HG03025 (cell line): ENCODE measurements at regions not wholly inside any gene's neighbourhood (a gene's known extent, or its start where the extent isn't known, plus 50 kb on each side); places are given as distances from the start of the nearest gene placed in this dataset.
"Not testable (repeated sequence)": the region's sequence is repeated elsewhere in the genome, so short reads cannot be mapped to it uniquely, and the experiment has no call there.

Source experiments
- ATAC-seq: cut with Tn5 transposase; IDR thresholded peaks from one replicate; pipeline ENCODE4 v1.9.1; 2021; ENCODE audit warnings: mild to moderate bottlenecking, moderate library complexity; ENCODE audit not compliant: unreplicated experiment, low FRiP score

- no peak for ATAC-seq
Measured at GRCh38 chr9:16052757-16053530, 500.1 kb downstream of the CCDC171 start.

DNA sequence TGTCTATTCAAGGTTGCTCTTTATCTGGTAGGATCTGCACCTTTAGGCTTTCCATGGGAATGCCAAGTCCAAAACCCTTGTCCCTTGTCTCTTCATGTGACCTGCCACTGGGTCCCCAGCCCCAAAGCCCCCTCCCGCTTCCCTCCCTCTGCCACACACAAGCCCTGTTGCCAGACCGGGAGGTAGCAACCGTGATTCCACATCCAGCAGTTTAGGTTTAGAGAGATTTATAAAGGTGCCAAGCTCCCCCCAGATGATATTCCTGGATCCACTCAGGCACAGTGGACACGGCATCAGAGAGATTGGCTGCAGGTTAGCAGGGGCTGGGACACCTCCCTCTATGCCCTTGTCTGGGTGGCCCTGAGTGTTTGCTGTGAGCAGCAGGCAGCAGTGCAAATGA lies 504.7 kb downstream of the CCDC171 start:
- no peak for ATAC-seq

- ATAC-seq: no peak
Measured at GRCh38 chr9:16058131-16058549, 505.3 kb downstream of the CCDC171 start.

DNA sequence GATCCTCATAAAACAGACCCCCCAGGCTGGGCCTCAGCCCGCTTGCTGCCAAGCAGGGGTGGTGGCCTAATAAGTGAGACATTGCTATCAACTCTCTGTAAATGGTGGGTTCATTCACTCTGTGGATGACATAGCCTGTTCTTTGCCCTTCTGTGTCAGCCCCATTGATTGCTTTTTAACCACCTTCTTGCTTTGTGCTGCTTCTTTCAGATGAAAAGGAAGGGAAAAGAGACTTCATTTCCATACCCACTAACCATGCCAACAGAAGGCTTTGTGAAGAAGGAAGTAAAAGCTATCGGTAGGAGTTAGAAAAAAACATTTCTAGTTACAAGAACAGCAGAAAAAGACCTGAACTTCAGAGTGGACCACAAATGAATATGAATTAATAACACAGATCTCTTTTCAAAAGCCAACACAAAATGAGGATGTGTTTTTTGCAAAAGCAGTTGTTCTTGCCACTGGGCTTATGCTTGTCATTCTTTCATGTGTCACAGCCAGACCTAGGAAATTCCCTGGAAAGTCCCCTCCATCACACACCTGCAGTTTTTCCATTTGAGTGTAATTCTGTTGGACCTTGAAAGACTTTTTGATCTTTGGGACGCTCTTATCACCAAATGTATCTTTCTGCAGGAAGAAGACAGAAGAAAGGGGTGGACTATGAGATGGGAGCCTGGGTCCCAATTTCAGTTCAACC lies 507.7 kb downstream of the CCDC171 start:
- no peak for ATAC-seq

DNA sequence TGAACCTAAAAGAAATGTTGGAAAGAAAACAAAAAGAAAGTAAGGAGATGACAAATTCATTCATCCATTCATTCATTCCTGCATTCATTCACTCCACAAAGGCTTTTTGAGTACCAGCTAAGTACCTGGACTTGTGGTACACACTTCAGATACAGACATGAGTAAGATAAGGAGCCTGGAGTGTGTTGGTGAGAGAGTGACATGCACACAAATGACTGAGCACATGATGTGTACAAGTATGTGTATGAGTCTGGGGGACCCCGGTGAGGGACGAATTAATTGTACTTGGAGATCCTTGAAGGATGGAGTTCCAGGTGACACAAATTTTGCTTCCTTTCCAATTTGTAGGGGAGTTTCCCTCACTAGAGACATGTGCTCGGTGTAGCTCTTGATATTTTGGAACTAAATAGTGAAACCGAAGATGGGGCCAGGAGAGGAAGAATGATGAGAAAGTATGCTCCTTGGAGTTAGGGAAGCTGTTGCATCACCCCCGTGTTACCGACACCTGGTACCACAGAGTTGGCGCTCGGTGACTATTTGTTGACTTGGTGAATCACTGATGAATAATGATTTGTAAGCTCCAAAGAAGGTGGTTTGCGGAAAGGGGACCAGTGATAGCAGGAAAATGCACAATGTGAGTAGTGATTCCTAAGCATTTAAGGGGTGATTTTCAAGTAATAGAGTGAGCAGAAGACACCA lies 509.8 kb downstream of the CCDC171 start:
- no peak for ATAC-seq

GRCh38 chr9:16063241-16063591 lies 510.4 kb downstream of the CCDC171 start:
- no peak for ATAC-seq

GRCh38 chr9:16064771-16065170 lies 511.9 kb downstream of the CCDC171 start:
- no peak for ATAC-seq

DNA sequence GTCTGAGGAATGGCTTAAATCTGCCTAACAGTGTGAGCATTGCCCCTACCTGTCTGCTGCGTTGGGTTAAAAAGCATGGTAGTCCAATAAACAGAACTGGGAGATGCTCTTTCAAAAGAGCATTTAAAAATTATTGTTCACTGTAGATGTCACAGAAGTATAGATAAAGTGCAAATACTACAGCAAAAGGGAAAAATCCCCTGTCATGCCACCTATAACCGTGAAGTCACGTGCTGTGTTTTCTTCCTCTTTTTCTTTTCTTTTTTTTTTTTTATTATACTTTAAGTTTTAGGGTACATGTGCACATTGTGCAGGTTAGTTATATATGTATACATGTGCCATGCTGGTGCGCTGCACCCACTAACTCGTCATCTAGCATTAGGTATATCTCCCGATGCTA lies 513.4 kb downstream of the CCDC171 start:
- not testable (repeated sequence) for ATAC-seq

DNA sequence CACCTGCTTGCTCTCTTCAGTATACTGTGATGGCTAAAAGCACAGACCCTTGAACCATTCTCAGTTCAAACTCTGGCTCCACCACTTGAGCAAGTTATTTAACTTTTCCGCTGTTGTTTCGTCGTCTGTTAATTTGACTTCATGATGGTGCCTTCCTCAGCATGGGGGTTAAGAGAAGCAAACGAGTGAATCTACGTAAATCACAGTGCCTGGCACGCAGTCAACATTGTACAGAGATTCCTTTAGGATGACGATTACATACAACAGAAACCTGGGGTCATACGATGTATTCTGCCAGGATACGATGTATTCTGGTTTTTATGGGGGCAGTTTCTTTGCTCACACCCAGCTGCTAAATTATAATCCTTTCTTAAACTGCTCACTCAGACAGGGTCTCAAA lies 515.6 kb downstream of the CCDC171 start:
- no peak for ATAC-seq

- ATAC-seq: no peak
Measured at GRCh38 chr9:16069249-16069648, 516.4 kb downstream of the CCDC171 start.

DNA sequence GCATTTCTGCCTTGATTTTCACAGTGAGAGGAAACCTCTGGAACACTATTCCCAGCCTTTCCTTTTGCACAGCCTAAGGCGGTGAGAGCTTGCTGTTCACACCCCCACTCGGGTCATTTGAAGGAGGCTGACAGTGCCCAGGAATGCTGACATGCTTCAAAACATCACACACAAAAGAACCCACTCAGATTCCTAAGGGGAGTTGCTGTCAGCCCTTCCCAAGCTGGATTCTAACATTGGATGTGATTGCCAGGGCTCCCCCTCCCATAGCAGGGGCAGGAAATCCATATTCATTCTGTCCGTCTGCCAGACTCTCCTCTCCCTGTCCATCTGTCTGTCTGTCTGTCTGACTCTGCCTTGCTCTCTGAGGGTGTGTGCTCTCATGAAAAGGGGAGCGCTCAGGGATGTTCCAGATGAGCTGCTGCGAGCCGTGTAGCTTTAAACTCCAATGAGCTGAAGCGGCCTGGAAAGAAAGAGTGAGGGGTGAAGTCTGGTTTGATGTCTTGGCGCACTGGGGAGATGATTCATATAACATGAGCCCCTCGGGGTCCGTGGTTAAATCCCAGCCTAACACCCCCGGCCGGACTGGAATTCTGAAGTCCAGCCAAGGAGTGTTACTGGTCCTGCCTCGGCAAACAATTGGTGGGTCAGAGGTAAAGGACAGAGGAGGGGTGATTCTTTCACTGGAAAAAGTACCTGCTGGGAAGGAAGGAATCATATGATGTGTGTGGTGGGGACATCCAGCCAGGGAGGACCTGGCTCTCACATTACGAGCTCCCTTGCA lies 517.0 kb downstream of the CCDC171 start:
- ATAC-seq: no peak

- no peak for ATAC-seq
Measured at GRCh38 chr9:16070455-16071145, 517.8 kb downstream of the CCDC171 start.

- ATAC-seq: no peak
Measured at GRCh38 chr9:16071400-16071799, 518.6 kb downstream of the CCDC171 start.

DNA sequence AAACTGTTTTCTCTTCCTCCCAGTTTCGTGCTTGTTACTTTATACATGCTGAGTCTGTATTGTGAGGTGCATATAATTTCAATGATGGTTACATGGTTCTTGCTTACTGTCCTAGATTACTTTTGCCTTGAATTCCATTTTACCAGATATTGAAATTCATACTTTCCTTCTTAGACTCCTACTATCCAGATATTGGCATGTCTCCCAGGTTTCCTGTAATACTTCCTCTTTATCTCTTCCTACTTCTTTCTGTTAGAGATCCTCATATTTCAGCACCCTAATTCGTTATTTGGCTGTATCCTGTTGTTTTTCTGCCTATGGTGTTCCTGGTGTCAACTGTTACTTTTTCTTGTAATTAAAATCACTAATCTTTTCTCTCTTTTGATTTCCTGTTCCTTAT lies 522.1 kb downstream of the CCDC171 start:
- no peak for ATAC-seq

DNA sequence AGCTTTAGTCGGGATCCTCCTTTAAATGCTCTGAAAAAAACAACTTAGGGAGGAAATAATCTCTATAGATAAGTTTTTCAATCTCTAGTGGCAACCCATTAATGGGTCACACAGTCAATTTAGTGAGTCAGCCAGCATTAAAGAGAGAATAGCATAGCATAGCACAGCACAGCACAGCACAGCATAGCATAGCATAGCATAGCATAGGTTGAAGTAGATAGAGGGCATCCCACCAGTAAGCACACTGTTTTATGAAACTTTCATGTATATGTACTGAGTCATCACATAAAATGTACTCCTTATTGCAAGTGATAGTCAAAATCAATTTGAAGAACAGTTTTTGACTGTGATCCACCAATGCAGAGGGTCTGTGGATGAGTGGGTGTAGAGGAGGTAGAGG lies 522.9 kb downstream of the CCDC171 start:
- no peak for ATAC-seq

GRCh38 chr9:16076511-16076910 lies 523.7 kb downstream of the CCDC171 start:
- ATAC-seq: no peak

- ATAC-seq: no peak
Measured at GRCh38 chr9:16082796-16083195, 530.0 kb downstream of the CCDC171 start.

DNA sequence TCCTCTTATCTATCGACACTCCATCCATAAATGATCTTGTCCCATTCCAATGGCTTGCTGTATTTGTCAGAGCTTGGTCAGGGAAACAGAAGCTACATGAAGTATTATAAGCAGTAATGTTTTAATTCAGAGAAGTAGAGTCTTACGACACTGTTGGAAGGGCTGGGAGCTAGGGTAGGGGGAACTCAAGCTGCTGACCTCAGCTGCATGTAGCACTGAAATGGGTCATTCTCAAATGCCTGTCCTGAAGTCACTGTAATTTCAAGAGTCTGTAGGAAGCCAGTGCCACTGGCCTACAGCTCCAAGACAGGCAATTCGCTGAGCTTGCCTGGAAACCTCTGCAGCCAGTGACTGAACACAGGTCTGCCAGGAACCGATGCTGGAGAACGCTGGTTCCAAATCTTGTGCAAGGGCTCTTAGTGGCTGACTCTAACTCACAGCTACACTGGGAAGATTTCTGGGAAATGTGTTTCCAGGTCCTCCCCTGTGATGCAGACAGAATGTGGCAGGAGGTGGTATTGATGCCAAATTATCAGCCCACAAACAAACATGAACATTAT lies 532.4 kb downstream of the CCDC171 start:
- no peak for ATAC-seq

- no peak for ATAC-seq
Measured at GRCh38 chr9:16090907-16091629, 538.2 kb downstream of the CCDC171 start.
